Keratinocyte (primary cell): ENCODE measurements at regions not wholly inside any gene's neighbourhood (a gene's known extent, or its start where the extent isn't known, plus 50 kb on each side); places are given as distances from the start of the nearest gene placed in this dataset.

ENCODE experiments used
- CTCF ChIP-seq, 3 experiments: IDR thresholded peaks in 1 of 3; conservative IDR thresholded peaks in 1 of 3; optimal IDR thresholded peaks in 1 of 3; 2 replicates in 2 of 3; 3 replicates in 1 of 3; pipeline versions ENCODE3 to v1.5.1; 2011; ENCODE audit warnings: low read length in 3 of 3, mild to moderate bottlenecking in 3 of 3, moderate library complexity in 2 of 3, control low read depth in 1 of 3, inconsistent platforms in 1 of 3; ENCODE audit not compliant: insufficient read depth in 2 of 3; ENCODE audit errors: extremely low read depth in 1 of 3
- EZH2 ChIP-seq: IDR thresholded peaks from one replicate; pipeline ENCODE4 v1.6.1; 2012; ENCODE audit warnings: inconsistent platforms, mild to moderate bottlenecking, low read length, moderate library complexity

- TF ChIP-seq CTCF (optimal IDR thresholded peaks at IDR 0.05 in 1 of 3, IDR thresholded peaks at IDR 0.05 in 1 of 3, conservative IDR thresholded peaks at IDR 0.05 in 1 of 3; ENCODE audit: extremely low read depth in 1 of 3, insufficient read depth in 2 of 3, low read length in 3 of 3) (no peak), EZH2 (no peak)
Measured at GRCh38 chr13:30363725-30364124, 56.4 kb upstream of the KATNAL1 start.
